ENCODE measurements at regions not wholly inside any gene's neighbourhood (a gene's known extent, or its start where the extent isn't known, plus 50 kb on each side); places are given as distances from the start of the nearest gene placed in this dataset.

GRCh38 chr5:97559827-97560598 is 377.0 kb upstream of the RIOK2 start:
- no peak overlapping the region for H3K4me2 ChIP-seq (ENCODE audit: insufficient read depth in 1 of 2, low read depth in 2 of 2, low read length in 2 of 2)
- H3K18ac ChIP-seq (ENCODE audit: extremely low read depth, low read length): no peak overlapping the region
- no peaks in the 10 kb centered on the region for H3K4me1 ChIP-seq (replicated peaks in 1 of 4; ENCODE audit: control insufficient read depth in 3 of 4, insufficient read depth in 4 of 4, low read length in 3 of 4)
- no peaks in the 10 kb centered on the region for H3K79me1 ChIP-seq (ENCODE audit: low read depth, low read length)
- no peak overlapping the region for H3K9ac ChIP-seq (replicated peaks in 1 of 4; ENCODE audit: extremely low read depth in 1 of 4, low read depth in 3 of 4, low read length in 3 of 4)
- no peaks in the 10 kb centered on the region for H3K79me2 ChIP-seq (ENCODE audit: control insufficient read depth in 1 of 2, insufficient read depth in 2 of 2, low read length in 2 of 2)
- H3K56ac ChIP-seq (replicated peaks; ENCODE audit: insufficient read length, low read depth, low read length): no peak overlapping the region
- CTCF ChIA-PET (ENCODE audit: partially characterized antibody): interaction anchor here (0.6 to 2.9 kb wide), 5 partner anchors 9 to 553 kb away, joined by 3 to 9 read pairs (median 3); no protein-coding TSS in a partner anchor
- H3K4ac ChIP-seq (replicated peaks; ENCODE audit: insufficient read length, low read depth, low read length): no peak overlapping the region
- no peak for FAIRE-seq
- 87% methylated on average over 3 of the region's 3 CpGs; no CpG with 5 or more reads in 1 of the 2 experiments for WGBS, 2 experiments (ENCODE audit: extremely low coverage in 1 of 2, insufficient coverage in 1 of 2, insufficient read length in 1 of 2, insufficient replicate concordance in 2 of 2, low coverage in 1 of 2, low lambda C conversion rate in 2 of 2, missing lambda C conversion rate in 1 of 2)
- H3K36me3 ChIP-seq (ENCODE audit: control insufficient read depth in 2 of 4, insufficient read depth in 4 of 4, low read length in 3 of 4): no peaks in the 10 kb centered on the region
- no peak overlapping the region for H3K14ac ChIP-seq (ENCODE audit: insufficient read length)
- no peak overlapping the region for H3K4me3 ChIP-seq (ENCODE audit: extremely low read depth in 1 of 4, insufficient read depth in 2 of 4, low read depth in 3 of 4, low read length in 4 of 4)
- H2AK5ac ChIP-seq (ENCODE audit: low read depth, low read length): no peak overlapping the region
- no peaks in the 10 kb centered on the region for H3K23me2 ChIP-seq (ENCODE audit: low read depth, low read length)
- DNase-seq (ENCODE audit: low read depth in 1 of 2, low spot score in 2 of 2): no peak
- H2AFZ ChIP-seq (ENCODE audit: low read length): no peak overlapping the region
- H3K27me3 ChIP-seq (replicated peaks in 1 of 4; ENCODE audit: control insufficient read depth in 3 of 4, extremely low read depth in 1 of 4, insufficient read depth in 3 of 4, low read length in 3 of 4): no peaks in the 10 kb centered on the region
- H2BK20ac ChIP-seq (ENCODE audit: low read length): no peak overlapping the region
- no peak overlapping the region for H4K91ac ChIP-seq (replicated peaks; ENCODE audit: insufficient read length, low read length)
- no peak overlapping the region for H3K27ac ChIP-seq (ENCODE audit: low read depth, low read length)
- H4K20me1 ChIP-seq (replicated peaks in 1 of 2; ENCODE audit: control insufficient read depth in 1 of 2, insufficient read depth in 2 of 2, low read length in 2 of 2): no peaks in the 10 kb centered on the region
- H3K9me3 ChIP-seq (ENCODE audit: insufficient read depth in 2 of 2, low read depth in 1 of 2, low read length in 1 of 2): no peaks in the 10 kb centered on the region
- no peak overlapping the region for H4K5ac ChIP-seq (ENCODE audit: insufficient read length, low read depth, low read length)
- no peak overlapping the region for H2BK15ac ChIP-seq (ENCODE audit: low read length)
- POLR2A ChIA-PET (ENCODE audit: partially characterized antibody): interaction anchor here (0.6 kb wide), 1 partner anchor 1253 kb away, joined by 3 read pairs; no protein-coding TSS in a partner anchor
- no peak overlapping the region for H4K8ac ChIP-seq (ENCODE audit: extremely low read depth, insufficient read depth, low read length)
- no peak overlapping the region for H2BK120ac ChIP-seq (replicated peaks; ENCODE audit: low read depth, low read length)
- no peak overlapping the region for H2BK12ac ChIP-seq (ENCODE audit: low read depth, low read length)
- no peak overlapping the region for H3K23ac ChIP-seq (ENCODE audit: insufficient read length)
- no peak overlapping the region for H2BK5ac ChIP-seq (ENCODE audit: low read depth, low read length)
- no peak for TF ChIP-seq JUND (IDR thresholded peaks at IDR 0.05; ENCODE audit: low read length)

All from H1 (cell line).